Muscle of back (tissue), 3 donors: ENCODE measurements at regions not wholly inside any gene's neighbourhood (a gene's known extent, or its start where the extent isn't known, plus 50 kb on each side); places are given as distances from the start of the nearest gene placed in this dataset.

Source experiments
- DNase-seq, 3 donors: peaks; one replicate each; pipeline versions ENCODE4 v3.0.0 to v3.0.0-alpha.2; 2013

DNA sequence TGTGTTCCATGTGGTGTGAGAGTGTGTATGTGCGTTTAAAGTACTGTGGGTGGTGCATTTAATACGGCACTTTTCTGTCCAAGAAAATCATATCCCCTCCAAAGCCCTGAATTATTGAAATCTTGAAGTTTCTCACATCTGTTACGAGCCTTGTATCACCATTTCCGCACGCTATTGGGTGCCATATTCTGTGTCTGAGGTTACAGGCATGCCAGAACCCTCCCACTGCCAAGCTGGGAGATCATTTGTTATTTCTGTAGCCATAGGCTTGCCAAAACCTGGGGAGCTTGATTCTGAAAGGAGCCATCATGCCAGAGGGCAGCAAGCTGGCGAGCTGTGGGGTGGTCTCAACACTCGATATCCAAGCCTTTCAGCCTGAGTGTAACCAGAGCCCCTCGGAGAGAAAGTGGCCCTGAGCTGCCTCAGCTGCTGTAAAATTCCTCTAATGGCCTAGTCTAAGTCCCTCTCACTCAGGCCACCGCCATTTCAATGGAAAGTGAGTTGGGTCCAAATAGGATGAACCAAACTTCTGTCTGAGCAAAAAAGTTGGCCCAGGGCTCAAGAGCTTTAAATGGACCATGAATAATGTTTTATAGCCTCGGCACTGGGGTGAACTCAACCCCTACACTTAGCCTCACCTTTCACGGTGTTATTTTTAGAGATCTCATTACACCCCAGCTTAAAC is 298.4 kb upstream of the DUSP10 start:
- peak in 1 of 3 donors; percentile 4 for DNase-seq

DNA sequence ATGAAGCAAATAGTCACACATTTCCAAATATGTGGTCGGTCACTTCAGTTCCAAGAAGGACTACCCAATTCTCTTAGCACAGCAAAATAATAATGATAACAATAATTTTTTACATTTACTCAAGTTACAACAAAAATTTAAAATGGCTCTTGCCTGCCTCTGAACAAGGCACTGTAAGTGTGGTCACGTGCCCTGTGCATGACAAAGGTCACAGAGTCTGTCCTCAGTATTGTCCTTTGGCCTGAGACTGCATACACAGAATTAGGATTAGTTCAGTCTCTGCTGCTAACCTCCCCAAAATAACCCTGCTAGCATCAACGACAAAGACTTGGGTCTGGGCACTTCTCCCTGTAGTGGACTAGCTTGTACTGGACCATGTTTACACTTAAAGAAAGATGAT is 297.1 kb upstream of the DUSP10 start:
- DNase-seq: no peak

DNA sequence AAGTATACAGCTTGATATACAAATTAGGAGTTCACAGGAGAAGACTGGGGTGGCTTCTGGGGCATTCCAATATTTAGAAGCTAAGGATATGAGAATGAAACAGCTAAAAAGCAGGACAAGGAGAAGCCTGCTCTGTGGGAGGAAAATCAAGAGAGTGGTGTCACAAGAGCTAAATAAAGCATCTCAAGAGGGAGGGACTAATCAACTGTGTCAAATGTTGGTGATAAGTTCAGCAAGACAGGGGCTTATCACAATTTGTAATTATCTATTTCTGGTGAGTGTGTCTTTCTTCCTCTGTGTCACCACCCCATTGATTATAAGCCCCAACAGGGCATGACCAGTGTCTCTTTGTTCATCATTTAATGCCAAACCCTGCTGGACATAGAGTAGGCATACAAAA is 295.8 kb upstream of the DUSP10 start:
- no peak for DNase-seq

DNA sequence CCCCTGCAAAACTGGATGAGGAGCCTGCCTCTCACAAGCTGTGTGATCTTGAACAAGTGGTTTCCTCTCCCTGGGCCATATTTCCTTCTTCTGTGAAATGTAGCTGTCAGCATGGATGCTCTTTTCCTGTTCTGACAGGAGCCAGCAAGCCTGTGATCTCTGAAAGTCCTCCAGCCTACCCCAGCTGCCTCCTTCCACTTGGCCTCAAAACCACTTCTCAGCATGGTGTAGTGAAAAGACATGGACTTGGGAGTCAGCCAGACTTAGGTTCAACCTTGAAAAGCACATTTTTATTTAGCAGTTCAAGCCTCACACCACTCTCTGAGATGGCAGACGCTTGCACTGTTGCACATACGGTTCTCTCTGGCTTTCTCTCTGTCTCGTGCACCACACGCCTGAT is 292.9 kb upstream of the DUSP10 start:
- DNase-seq: peak in 1 of 3 donors; percentile 6

DNA sequence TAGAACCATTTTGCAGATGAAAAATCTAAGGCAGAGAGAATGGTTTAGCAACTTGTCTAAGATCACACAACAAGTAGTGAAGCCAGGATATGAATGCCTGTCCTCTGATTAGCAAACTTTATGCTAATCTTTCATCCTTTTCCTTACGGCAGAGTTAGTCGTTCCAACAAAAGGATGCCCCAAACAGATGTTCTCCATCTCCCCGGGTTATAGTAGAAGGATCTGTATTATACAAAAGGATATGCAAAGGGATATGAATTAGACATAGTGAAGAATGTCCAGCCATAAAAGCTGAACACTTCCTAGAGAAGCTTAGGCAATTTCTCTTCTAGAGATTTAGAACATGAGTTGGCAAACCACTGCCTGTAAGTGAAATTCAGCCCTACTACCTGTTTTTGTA is 291.6 kb upstream of the DUSP10 start:
- DNase-seq: no peak

DNA sequence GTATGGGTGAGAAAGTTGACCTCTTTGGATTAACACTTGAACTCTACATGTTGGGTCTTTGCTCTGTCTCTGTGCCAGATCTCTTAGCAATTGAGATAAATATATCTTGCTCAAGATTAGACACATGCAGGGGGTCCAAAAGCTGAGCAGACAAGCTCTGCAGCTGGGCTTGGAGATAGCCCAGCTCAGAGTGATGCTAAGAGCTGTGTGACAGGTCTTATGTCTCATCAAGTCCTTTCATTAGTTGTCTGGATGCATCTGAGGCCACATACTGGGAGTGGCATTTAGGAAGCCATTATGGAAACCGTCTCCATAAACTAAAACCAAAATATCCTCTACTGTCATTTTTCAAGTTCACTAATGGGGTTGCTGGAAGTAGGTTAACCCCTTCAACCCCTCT is 289.4 kb upstream of the DUSP10 start:
- DNase-seq: peak in 1 of 3 donors; percentile 27

DNA sequence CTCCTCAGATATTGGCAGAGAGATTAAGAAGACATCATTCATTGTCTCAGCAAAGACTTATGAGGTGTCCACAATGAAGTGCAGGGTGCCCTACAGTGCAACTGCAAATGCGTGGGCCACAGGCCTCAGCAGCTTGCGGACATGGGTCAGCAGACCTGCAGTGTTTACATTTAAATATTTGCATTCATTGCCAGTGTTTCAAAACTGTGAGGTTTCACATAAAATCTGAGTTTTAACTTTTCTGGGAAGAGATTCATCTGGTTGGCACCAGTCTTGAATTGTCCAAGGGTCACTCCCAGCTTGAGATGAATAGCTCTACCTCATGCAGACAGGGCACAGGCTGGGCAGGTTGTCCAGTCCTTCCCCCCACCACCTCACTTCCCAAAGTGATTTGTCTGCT is 286.8 kb upstream of the DUSP10 start:
- DNase-seq: no peak

DNA sequence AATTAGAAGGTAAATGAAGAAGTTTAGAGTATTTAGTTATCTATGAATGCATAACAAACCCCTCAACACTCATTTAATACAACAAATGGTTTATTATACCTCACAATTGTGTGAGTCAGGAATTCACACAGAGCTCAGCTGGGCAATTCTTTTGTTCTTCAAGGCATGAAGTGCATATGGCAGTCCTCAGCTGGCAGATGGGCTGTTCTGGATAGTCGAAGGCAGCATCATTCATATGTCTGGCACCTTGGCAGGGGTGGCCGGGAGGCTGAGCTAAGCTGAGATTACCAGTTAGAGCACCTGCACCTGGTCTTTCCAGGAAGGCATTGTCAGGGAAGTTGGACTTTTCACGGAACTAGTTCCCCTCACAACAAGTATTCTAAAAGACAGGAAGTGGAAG is 286.2 kb upstream of the DUSP10 start:
- no peak for DNase-seq

DNA sequence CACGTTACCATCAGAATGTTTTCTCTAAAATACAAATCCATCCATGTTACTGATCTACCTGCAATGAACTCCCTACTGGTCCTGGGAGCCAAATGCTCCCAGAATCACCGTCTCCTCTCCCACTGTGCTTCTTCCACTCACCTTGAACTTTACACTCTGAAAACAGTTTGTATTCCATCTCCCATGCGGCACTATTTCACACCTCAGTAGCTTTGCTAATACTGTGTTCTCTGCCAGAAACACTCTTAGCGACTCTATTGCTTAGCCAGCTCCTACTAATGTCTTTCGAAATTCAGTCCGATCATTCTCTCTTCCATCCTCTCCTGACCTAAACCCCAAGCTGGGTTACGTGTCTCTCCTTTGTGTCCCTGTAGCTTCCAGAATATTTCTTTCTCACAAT is 284.4 kb upstream of the DUSP10 start:
- no peak for DNase-seq

DNA sequence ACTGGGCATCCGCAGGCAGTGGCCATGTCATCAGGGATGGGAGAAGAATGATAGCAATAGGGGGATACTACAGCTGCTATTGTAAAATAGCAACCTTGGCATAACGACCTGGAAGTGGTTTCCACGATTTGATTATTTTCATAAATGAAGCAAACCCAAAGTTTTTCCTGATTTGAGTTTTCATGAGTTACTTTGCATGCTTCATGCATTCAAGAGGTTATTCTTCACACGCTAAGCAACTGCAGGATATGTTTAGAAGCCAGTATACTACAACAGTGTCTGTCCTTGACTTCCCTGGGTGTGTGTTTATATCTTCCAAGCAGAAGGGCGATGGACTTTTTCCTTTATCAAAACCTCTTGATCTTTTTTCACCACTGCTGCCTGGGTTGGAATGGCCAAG is 281.1 kb upstream of the DUSP10 start:
- no peak for DNase-seq

DNA sequence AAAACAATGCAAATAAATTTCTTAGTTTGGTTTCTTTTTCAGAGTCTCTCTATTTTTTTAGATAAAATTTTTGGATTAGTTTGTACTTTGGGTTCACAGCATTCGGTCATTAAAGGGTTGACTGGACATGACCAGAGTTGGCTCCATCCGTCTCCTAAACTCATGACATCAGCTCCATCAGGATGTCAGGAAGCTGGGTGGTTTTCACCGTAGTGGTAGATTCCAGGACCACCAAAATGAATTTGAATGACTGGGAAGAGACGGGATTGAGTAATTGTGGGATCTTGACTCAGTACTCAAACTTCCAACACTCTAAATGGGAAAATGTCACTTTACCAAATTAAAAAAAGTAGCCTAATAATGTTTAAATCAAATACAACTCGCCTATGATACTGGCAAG is 279.2 kb upstream of the DUSP10 start:
- no peak for DNase-seq

DNA sequence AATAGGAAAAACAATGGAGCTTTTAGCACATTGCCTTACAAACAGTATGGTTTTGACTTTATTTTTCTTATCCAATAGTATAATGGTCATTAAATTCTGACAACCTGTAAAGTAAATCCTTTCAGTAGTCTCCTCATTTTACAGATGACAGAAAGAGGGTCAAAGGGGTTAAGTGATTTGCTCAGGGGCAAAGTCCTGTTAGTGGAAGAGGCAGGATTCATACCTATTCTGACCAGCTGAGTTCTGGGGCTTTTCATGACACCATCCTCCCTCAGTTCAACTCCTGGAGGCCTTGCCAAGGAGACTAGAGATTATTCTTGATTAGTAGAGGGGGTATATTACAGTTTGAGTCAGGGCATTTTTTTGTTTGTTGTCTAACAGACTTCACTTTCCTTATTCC is 278.7 kb upstream of the DUSP10 start:
- DNase-seq: no peak

DNA sequence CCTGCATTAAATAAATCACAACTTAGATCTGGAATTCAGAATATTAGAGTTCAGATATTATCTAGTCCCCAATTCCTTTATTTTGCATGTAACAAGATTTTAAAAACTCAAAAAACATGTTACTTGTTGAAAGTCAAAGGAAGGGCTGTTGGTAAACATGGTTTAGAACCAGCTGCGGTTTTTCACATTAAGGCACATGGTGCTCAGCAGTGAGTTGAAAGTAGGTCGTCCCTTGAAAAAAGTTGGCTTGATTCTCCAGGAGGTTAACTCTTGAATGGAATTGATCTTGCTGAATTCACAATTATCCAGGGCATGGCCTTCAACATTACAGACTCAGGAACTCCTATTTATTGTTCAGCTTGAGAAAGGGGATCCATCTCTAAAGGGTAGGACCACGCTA is 277.1 kb upstream of the DUSP10 start:
- DNase-seq: no peak

DNA sequence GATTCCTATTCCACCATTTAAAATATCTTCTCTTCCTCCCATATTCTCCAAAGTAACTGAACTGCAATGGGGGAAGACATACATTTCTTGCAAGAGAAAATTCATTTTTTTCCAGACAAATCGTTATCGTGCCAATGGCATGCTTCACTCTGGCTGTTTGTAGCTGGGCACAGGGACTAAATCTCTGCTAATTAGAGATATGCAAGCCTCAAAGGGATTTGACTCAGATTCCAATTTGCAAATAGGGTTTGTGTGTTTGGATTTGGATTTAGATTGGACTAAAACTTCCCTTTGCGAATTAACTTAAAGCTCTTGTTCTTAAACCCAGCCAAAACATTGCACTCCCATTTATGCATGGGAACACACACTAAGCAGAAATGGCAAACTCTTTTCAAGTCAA is 276.2 kb upstream of the DUSP10 start:
- no peak for DNase-seq

DNA sequence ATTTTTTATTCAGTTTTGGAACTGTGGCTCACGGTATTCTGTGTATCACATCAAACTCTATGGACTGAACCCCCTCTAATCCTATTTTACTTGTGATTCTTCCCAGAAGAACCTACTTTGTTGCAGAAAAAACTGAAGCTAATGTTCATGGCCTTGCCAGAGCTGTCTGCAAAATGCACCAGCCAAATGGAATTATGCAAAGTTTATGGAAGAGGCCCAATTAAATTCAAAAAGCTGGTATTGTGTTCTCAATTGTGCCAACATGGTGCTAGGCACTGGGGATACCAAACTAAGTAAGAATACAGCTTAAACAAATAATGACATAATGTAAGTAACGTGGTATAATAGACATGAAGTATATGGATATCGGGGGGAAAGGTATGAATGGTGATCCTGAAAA is 273.8 kb upstream of the DUSP10 start:
- no peak for DNase-seq

DNA sequence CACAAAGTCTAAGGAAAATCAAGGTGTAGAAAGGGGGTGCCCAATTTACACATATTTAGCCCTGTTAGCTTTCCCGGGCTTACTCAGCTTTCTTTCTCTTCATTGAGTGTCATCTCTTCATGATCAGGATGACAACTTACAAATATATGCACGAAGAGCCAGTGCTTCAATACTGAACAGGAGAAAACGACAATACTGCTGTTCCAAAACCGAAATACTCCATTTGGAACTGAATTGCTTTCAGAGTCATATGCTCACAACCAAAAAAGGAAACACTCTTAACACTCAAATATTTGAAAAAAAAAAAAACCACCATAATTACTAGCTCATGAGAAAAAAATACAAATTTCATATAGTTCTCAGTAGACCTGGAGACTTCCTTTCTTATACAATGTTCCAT is 272.1 kb upstream of the DUSP10 start:
- DNase-seq: no peak

DNA sequence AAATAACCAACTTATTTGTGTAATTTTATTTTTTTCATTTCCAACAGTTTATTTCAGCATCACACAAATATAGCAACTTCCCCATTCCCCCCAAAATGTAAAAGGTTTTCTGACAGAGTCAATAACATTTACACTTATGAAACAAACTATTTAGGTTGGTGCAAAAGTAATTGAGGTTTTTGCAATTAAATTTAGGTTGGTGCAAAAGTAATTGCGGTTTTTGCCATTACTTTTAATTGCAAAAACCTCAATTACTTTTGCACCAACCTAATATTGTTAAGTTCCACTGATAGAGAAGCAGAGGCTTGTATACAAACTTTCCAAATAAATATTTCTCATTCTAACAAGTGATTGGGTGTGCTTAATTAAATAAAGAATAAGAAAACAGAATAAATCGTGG is 270.9 kb upstream of the DUSP10 start:
- no peak for DNase-seq

DNA sequence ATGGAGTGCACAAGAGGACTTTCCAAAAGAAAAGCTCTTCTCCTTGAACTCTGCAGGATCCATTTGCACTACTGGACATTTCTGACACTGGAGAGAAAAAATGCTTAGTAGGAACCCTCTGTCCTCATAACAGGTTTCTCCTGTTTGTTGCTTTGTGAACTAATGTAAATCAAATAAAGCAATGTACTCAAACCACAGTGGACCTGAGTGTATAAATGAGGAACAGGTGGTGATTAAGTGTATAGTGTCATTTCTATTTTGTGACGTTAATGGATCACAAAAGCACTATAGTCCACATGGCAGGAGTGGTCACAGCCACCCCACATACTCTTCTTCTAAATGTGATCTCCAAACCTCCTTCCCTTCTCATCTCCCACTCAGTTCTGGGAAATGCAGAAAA is 268.4 kb upstream of the DUSP10 start:
- no peak for DNase-seq

DNA sequence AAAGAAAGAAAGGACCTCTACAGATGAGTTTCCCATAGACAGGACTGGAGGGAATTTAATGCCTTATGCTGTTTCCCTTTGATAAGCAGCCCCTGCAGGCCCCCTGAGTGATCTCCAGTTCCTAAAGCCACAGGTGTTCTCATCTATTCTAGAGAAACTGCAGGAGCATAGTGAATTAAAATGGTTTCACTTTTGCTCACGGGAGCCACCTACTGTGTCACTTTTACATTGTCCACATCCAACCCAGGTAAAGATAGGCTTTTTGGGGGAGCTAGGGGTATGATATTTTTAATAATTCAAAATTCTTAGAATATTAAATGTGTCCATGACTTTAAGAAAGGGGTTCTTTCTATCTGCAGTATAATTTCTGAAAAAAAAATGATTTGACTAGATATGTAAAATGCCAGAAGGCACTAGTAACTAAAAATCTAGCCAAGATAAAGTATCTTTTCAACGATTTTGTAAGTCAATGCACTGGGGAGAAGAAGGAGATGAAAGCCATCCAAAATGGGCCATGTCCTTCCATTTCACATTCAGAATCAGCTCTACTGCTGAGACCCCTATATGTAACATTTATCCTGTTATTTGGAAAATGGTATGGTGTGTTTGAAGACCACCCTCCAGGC is 267.3 kb upstream of the DUSP10 start:
- DNase-seq: peak in 1 of 3 donors; percentile 25

DNA sequence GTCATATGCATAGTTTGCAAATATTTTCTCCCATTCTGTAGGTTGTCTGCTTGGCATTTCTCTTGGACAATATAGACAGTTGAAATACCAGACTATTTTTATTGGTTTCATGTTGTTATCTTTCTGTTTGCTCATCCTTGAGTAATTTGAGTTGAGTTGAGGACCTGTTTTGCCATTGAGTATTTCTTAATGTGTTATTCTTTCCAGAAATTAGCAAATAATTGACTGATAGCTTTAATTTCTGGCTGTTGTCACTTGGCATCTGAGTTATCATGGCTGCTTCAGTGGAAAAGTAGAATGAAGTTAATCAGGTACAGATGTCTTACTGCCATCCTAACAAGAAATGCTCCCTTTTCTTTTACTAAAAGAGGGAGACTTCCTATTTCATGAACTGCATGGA is 264.8 kb upstream of the DUSP10 start:
- no peak for DNase-seq

DNA sequence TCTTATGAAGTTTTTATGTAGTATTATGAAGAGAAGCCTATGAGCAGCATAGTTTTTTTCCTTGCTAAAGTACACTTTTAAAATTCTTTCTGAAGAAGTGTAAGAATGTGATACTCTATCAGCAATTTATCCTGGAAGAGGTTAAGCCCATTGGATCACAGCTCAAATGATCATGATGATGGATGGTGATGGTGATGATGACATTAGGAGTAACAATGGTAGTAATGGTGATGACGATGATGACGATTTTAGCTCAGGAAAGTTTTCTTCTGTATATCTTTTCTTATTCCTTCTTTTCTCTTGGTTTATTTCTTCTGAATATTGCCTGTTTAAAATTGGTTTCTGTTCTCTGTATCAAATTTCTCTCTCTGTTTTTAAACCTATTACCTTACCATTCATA is 262.9 kb upstream of the DUSP10 start:
- DNase-seq: no peak

DNA sequence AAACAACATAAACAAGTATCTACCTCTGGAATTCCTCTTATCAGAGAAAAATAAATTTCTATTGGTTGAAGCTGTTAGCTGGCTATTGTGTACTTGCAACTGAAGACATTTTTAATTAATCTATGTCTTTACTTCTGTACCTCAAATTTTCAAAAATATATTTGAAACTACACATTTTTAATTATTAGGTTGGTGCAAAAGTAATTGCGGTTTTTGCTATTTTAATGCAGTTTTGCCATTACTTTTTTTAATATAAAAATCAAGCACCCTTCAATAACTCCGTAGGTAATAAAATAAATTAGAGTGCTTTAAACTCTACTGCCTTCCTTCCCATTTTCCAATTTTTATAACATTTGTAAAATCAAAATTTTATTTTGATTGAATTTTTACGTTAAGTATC is 262.1 kb upstream of the DUSP10 start:
- DNase-seq: no peak

DNA sequence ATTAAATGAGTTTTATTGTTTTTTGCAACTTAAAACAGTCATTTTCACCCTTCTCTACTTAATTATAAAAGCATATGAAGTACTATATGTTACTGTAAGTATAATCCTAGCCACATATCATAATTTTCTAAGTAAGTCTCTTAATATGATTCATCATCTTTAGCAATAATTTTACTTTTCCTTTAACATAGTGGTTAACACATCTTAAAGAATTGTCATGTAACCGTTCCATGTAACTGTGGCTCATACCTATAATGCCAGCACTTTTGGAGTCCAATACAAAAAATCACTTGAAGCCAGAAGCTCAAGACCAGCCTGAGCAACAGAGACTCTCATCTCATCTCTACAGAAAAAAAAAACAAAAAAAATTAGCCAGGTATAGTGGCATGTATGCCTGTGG is 260.6 kb upstream of the DUSP10 start:
- no peak for DNase-seq

DNA sequence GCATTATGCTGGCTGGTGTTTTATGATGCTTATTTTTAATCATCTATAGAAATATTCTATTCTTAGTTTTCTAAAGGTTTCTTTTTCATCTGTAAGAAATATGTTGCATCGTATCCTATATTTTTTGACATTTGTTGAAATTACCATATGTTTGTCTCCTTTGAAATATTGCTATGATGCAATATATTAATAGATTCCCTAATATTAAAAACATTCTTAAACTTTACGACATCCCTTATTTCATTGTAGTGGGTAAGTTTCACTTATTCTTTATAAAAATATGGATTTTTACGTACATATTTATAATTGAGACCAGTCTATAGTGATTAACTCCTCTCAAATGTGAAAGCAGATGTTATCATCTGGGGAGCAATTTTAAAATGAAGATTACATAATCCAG is 258.2 kb upstream of the DUSP10 start:
- no peak for DNase-seq
